GM21526 (cell line): ENCODE measurements at regions not wholly inside any gene's neighbourhood (a gene's known extent, or its start where the extent isn't known, plus 50 kb on each side); places are given as distances from the start of the nearest gene placed in this dataset.
"Not testable (repeated sequence)": the region's sequence is repeated elsewhere in the genome, so short reads cannot be mapped to it uniquely, and the experiment has no call there.

Experiments
- ATAC-seq: cut with Tn5 transposase; IDR thresholded peaks from one replicate; pipeline ENCODE4 v1.9.1; 2021; ENCODE audit warnings: moderate library complexity; ENCODE audit not compliant: unreplicated experiment, low FRiP score

DNA sequence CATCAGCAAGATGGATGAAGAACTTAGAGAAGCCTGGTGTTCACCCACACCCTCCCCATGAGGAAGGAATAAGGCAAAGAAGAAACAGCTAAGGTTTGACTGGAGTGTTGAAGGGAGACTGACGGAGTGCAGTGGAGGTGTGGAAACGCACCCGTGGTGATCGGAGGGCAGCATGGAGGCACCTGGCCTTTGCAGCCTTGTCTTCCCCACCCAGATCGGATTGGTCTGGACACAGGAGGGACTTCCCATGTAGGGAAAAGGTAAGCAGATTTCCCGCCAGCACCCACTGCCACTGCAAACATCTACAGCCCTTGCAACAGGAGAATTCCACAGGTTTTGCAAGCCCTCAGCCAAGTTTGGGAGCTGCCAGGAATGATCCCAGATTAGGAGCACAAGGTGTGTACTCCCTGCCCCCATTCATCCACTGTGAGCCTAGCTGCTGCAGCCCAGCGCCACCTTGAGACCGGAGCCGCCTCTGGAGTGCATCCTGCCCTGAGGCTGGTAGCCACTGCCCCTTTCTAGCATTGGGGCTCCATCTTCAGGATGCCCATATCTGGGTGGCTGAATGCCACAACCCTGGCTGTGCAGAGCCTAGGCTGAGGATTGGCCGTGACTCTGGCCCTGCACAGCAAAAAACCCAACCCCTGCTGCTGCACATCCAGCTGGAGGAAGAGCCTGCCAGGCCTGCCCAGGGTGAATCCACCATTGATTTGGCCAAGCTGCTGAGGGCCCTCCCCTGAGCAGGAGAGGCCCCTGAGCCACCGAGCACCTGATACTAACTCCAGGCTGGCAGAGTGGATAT is 411.1 kb downstream of the TMEM121 start:
- ATAC-seq = no peak

DNA sequence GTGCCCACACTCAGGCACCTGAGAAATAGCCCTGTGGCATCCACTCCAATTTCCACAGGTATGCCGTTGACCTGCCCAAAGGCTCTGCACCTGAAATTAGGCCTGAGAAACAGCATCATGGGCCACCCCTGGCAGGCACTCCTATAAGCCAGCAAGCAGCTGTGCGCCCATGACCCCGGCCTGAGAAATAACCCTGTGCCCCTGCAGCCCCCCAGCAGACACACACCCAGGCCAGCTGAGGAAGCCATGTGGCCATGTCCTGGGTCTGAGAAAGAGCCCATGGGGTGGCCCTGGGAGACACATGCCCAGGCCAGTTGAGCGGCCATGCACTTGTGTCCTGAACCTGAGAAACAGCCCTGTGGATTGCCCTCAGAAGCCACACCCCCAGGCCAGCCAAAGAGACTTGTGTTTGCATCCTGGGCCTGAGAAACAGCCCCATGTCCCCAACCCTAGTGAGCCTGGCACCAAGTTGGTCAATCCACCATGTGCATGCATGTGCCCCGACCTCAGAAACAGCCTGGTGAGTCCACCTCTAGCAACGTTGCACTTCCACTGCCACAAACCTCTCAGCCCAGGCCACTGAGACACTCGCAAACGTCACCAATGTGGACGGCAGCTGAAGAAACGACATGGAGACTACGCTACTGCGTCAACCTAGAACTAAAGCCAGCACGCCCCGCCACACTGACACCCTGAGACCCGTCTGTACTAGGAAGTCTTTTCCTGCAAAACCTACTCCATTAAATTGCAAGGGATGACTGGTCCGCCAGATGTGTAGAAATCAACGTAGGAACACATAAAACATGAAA is 411.9 kb downstream of the TMEM121 start:
- ATAC-seq = no peak

DNA sequence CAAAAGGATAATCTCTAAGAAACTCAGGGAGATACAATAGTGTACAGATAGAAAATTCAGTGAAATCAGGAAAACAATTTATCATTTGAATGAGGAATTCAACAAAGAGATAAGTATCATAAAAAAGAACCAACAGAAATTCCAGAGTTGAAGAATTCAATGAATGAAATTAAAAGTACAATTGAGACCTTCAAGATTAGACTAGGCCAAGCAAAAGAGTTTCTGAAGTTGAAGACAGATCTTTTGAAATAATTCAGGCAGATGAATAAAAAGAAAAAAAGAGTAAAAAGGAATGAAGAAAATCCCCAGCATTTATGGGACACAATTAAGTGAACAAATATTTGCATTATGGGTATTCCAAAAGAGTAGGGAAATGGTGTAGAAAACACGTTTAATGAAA is 412.6 kb downstream of the TMEM121 start:
- ATAC-seq = no peak

DNA sequence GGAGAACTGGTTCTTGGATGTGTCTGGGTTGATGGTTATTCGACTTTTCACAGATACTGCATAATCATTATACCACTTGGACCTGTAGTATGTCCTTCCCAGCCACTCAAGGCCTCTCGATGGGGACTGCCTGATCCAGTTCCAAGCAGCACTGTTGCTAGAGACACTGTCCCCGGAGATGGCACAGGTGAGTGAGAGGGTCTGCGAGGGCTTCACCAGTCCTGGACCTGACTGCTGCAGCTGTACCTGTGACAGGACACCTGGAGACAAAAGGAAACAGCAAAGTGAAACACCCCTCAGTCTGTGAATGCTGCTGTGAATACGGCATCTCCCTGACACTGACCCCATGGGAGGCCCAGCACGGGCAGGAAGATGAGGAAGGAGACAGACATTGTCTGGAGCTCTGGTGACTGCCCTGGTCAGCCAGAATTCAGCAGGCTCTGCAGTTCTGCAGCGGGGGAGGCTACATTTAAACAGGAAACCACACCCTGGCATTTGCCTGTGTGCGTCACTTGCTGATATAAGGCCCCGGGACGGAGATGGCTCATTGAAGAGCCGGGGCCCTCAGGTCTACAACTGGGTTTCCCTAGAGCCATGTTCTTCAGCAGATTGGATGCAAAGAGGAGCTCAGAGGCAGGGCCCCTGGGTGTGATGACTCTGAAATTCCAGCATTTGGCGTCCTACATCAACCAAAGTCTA is 413.6 kb downstream of the TMEM121 start:
- ATAC-seq = no peak

DNA sequence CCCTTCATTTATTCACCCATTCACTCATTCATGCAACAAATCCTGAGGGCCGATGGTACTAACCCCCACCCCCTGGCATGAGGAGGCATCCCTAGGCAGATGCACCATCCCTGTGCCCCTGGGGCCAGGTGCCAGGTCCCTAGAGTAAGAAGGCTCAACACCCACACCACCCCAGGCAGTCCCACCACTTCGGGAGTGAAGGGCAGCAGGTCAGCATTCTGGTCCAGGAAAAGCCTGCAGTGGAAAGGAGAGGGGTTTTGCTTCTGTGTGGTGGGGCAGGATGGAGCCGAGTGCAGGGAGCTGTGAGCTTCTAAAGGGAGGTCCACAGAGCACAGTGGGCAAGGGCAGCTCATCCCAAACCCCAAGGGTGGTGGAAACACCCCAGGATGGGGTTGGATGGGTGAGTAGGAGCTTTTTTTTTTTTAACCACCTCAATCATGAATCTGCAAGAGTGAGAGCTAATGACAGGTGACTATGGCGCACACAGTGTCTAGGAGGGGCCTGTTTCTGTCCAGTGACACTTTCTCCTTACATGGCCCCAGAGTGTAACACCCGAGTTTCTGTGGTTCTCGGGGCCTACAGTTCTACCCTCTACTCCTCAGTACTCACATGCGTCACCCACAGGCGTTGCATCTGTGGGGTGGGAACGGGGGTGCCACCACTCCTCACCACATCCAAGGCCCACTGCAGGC is 414.3 kb downstream of the TMEM121 start:
- ATAC-seq = no peak

DNA sequence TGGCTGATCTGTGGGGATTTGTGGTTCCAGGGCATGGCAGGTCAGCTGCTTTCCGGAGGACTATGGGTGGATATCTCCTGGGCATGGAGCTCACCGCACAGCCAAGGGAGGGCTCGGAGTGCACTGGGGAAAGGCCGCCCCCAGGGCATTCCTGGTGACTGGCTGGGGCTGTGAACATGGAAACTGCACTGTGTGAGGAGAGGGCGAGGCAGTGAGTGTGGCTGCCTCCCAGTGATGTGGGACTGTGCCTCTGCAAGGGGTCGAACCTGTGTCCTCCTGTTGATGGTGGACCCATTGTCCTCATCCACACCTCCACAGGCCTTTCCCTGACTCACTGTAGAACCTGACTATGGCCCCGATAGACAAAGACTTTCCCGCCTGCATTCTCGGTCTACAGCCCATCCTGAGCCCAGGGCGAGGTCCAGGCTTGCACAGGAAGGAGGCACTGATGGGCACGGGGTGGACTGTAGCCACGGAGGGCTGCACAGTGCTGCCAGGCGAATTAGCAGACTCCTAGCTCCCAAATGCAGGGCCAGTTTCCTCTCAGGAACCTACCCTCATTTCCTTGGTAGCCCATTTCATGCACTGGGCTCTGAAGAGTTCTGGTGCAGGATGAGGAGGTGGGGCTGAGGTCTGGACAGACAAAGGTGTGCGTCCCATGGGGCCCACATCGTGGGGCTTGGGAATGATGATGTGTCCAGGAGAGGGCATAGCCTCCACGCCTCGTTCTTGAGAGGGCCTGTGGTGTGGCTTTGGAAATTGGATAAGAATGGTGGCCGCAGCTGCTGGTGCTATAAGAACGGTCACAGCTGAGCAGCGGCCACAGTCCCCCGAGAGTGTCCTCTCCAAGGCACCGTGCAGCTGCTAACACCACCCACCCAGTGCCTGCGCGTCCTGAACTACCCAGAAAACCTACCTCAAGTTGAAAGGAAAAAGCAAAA is 415.1 kb downstream of the TMEM121 start:
- no peak for ATAC-seq

DNA sequence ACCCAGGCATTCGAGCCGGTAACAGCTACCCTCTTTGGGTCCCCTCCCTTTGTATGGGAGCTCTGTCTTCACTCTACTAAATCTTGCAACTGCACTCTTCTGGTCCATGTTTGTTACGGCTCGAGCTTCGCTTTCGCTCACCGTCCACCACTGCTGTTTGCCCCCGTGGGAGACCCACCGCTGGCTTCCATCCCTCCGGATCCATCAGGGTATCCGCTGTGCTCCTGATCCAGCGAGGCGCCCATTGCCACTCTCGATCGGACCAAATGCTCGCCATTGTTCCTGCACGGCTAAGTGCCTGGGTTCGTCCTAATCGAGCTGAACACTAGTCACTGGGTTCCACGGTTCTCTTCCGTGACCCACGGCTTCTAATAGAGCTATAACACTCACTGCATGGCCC is 416.3 kb downstream of the TMEM121 start:
- not testable (repeated sequence) for ATAC-seq

DNA sequence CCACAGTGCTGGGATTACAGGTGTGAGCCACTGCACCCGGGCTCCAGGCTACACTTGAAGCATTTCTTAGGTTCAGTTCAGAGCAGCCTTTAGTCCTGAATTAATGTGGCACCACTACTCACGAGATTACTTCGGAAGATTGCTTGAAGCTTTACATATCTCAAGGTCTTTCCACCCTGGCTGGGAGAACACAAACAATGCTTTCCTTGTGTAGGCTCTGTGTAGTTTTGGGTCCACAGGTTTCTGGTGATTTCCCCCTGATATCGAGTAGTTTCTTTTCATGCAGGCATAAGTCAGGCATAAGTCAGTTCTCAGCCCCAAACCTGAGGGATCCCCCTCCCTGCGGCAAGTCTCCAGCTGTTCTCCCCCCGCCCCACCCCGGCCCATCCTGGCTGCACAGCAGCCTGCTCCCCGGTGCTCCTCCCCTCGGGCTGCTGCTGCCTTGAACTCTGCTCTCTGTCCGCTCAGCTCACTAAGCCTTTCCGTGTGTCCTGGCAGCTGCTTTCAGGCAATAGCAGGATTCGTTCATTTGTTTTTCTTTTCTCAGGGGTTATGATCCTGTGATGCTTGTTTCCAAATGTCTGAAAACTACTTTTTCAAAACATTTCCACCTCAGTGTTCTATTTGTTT is 417.7 kb downstream of the TMEM121 start:
- no peak for ATAC-seq

DNA sequence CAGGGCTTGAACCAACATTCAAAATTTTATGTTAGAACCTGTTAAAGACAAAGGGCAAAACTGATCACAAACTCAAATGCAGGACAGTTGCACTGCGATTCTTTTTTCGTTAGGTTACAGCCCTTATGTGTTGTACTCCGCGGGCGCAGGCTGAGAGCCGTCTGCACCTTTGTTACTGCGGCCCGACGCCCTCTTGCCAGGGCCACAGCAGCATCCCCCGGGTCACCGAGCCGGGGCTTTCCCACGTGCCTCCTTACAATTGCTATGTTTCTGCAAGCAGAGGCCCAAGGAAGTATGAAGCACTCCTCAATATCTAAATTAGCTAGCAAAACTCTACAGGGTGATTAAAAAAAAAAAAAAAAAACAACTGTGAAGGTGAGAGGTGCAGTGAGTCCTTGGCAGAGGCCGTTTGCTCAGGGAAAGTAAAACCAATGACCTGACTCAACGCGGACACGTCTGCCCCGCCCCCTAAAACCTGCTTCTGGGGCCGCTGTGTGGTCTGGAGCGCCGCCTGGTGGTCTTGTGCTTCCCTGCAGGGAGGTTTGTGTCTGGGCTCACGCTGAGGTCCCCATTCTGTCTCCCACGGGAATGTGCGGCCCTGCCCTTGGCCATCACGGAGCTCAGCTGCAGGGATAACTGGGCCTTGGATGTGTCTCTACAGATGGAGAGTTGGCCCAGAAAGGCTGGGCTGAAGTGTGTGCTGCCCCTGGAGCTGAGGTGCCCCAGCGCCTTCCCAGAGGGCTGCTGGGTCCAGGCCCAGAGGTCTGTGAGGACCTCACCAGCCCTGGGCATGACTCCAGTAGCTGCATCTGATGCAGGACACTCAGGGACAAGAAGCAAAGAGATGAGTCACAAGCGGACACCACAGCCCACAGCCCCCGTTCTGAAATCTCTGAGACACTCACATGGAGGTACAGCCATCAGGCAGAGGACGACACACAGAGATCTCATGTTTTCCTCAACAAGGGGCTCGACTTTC is 418.5 kb downstream of the TMEM121 start:
- no peak for ATAC-seq

DNA sequence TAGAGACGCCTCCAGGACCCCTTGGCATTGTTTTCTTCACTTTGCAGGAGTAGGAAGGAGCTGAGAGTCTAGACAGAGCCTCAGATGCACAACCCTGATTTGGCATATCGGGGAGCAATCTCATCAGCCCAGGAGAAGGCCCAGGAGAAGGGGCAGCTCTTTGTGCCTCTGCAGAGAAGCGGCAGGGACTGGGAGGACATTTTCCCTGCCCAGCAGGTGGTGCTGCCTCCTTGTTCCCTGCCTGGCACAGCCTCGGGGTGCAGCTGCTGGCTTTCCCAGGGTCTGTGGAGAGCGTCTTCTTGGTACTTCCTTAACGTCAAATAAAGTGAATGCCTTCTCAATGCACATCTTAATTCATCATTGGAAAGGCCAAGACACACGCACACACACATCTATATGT is 419.5 kb downstream of the TMEM121 start:
- no peak for ATAC-seq

DNA sequence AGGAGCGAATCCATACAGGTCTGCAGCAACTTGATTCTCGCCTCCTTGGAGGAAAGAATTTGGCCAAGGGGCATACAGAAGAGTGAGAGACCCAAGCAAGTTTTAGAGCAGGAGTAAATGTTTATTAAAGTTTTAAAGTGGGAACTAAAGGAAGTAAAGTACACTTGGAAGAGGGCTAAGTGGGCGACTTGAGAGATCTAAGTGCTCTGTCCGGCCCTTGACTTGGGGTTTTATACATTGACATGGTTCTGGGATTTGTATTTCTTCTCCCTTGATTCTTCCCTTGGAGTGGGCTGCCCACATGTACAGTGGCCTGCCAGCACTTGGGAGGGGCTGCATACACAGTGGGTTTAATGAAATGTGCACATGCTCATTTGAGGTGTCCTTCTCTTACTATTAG is 421.2 kb downstream of the TMEM121 start:
- no peak for ATAC-seq

DNA sequence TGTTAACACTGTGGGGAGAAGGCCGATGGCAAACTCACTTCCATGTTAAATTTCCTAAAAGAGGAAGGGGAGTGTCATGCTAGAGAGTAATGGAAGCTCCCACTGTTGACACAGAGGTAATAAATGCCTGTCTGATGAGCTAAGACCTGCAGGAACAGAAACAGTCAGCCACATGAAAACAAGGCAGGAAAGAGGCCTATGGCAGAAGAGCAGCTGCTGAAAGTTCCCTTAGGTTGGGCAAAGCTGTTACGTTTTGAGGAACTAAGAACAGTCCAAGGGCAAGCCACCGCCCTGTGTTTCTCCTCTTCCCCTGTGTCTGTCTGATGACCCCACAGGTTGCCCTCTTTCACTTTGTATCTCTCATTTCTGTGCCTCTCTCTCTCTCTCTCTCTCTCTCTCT is 422.6 kb downstream of the TMEM121 start:
- not testable (repeated sequence) for ATAC-seq

DNA sequence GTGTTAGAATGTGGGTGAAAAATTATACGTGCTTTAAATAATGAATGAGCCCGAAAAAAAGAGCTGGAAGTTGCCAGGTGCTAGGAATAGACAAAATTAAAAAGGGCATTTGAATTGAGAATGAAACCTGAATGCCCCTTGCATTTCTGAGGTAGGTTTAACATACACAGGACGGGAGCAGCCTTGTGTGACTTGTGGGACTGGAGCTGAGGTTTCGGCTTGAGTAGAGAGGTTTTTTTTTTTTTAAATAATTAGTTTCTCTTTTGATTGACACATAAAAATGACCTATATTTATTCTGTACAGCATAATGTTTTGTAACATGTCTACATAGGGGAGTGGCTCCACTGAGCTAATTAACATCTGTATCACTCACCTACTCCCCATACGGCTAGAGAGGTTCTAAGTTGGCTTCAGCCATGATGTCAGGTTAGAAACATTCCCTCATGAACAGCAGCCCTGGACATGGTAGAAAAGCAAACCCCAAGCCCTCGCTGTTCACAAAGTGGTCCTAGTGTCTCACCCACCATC is 424.0 kb downstream of the TMEM121 start:
- ATAC-seq = not testable (repeated sequence)

DNA sequence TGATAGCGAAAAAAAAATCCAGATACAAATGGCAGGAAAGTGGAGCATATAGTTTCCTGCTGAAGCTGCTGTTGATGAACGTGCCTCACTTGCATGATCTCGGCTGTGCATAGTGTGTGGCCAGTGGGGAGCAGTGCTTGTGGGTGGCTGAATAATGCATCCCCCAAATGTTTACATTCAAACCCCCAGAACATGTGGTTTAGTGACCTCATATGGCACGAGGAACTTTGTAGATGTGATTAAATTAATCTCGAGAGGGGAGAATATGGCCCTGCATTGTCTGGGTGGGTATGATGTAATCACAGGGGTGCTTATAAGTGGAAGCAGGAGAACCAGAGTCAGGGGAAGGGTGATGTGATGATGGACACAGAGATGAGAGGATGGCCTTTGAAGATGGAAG is 425.0 kb downstream of the TMEM121 start:
- ATAC-seq = no peak

DNA sequence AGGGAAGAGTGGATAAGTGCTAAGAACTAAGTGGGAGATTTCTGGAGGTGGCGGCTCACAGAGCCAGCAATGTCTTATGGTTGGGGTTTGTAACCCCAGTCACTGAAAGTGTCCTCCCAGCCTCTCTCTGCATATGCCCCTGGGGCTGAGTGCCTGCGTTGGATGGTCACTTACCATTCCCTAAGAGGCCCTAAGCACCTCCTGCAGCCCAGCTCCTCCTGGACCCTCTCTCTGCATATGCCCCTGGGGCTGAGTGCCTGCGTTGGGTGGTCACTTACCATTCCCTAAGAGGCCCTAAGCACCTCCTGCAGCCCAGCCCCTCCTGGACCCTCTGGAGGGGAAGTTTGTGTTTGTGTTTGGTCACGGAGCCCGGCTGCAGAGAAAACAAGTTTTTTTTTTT is 425.8 kb downstream of the TMEM121 start:
- no peak for ATAC-seq

DNA sequence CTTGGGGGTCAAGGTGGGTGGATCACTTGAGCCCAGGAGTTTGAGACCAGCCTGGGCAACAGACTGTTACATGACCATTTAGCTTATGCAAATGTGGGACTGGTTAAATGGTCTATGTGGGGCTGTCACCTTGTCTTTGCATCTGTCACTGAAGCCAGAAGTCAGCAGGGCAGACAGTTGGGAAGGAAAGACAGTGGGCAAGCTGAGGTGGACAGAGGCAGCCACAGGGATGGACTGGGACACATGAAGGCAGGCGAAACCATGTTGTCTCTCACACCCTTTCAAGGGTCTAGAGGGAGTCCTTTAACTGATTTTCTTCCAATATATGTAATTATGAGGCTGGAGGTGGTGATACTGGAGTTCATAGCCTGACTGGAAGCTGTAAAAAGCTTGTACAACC is 426.4 kb downstream of the TMEM121 start:
- no peak for ATAC-seq

DNA sequence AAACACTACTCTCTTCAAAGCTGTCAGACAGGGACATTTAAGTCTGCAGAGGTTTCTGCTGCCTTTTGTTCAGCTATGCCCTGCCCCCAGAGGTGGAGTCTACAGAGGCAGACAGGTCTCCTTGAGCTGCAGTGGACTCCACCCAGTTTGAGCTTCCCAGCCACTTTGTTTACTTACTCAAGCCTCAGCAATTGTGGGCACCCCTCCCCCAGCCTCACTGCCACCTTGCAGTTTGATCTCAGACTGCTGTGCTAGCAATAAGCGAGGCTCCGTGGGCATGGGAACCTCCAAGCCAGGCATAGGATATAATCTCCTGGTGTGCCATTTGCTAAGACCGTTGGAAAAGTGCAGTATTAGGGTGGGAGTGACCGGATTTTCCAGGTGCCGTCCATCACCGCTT is 435.2 kb downstream of the TMEM121 start:
- ATAC-seq = not testable (repeated sequence)

DNA sequence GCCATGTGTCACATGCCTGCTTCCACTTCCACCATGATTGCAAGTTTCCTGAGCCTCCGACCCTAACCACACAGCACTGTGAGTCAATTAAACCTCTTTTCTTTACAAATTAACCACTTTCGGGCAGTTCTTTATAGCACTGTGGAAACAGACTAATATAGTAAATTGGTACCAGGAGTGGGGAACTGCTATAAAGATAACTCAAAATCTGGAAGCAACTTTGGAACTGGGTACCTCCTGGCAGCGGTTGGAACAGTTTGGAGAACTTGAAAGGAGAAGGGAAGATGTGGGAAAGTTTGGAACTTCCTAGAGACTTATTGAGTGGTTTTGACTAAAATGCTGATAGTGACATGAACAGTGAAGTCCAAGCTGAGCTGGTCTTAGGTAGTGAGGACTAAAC is 436.1 kb downstream of the TMEM121 start:
- ATAC-seq = no peak
